Myocyte (in vitro differentiated cells): ENCODE measurements at regions not wholly inside any gene's neighbourhood (a gene's known extent, or its start where the extent isn't known, plus 50 kb on each side); places are given as distances from the start of the nearest gene placed in this dataset.

ENCODE experiments used
- DNase-seq: peaks from one replicate; pipeline ENCODE4 v3.0.0-alpha.2; 2012; ENCODE audit warnings: low read depth

- DNase-seq, result no peak
Measured at GRCh38 chr1:11596295-11596694, 57.9 kb downstream of the FBXO2 start.

- no peak for DNase-seq
Measured at GRCh38 chr1:11595285-11595684, 58.9 kb downstream of the FBXO2 start.

- DNase-seq, result no peak
Measured at GRCh38 chr1:11594625-11595024, 59.6 kb downstream of the FBXO2 start.

GRCh38 chr1:11594222-11594621 lies 60.0 kb downstream of the FBXO2 start:
- DNase-seq, result no peak

GRCh38 chr1:11592752-11593151 lies 61.5 kb downstream of the FBXO2 start:
- DNase-seq, result peak; percentile 44

- DNase-seq, result no peak
Measured at GRCh38 chr1:11590395-11590794, 63.8 kb downstream of the FBXO2 start.
